Kidney epithelial cell (primary cell): ENCODE measurements at regions not wholly inside any gene's neighbourhood (a gene's known extent, or its start where the extent isn't known, plus 50 kb on each side); places are given as distances from the start of the nearest gene placed in this dataset.

ENCODE experiments used
- DNase-seq: peaks from one replicate; pipeline ENCODE4 v3.0.0-alpha.2; 2010; ENCODE audit warnings: low read depth
- H3K27me3 ChIP-seq: 2 replicates; pipeline ENCODE4 v1.6.0; 2011; ENCODE audit warnings: low read length; ENCODE audit not compliant: control insufficient read depth, insufficient read depth
- H3K36me3 ChIP-seq: 2 replicates; pipeline ENCODE4 v1.5.1; 2011; ENCODE audit warnings: low read length; ENCODE audit not compliant: control insufficient read depth, insufficient read depth
- H3K4me3 ChIP-seq: 2 replicates; pipeline ENCODE4 v1.5.1; 2011; ENCODE audit warnings: low read depth, mild to moderate bottlenecking, control low read depth, low read length
- TF ChIP-seq, protein P1 (sequence below): IDR thresholded peaks from 2 replicates; pipeline ENCODE4 v1.5.1; 2011; ENCODE audit warnings: mild to moderate bottlenecking, moderate library complexity, low read length, control low read depth, inconsistent platforms; ENCODE audit not compliant: insufficient read depth, poor library complexity, severe bottlenecking

- Histone ChIP-seq H3K27me3 (no peaks in the 10 kb centered on the region), H3K4me3 (no peak overlapping the region), H3K36me3 (no peaks in the 10 kb centered on the region)
- TF ChIP-seq, protein P1, sequence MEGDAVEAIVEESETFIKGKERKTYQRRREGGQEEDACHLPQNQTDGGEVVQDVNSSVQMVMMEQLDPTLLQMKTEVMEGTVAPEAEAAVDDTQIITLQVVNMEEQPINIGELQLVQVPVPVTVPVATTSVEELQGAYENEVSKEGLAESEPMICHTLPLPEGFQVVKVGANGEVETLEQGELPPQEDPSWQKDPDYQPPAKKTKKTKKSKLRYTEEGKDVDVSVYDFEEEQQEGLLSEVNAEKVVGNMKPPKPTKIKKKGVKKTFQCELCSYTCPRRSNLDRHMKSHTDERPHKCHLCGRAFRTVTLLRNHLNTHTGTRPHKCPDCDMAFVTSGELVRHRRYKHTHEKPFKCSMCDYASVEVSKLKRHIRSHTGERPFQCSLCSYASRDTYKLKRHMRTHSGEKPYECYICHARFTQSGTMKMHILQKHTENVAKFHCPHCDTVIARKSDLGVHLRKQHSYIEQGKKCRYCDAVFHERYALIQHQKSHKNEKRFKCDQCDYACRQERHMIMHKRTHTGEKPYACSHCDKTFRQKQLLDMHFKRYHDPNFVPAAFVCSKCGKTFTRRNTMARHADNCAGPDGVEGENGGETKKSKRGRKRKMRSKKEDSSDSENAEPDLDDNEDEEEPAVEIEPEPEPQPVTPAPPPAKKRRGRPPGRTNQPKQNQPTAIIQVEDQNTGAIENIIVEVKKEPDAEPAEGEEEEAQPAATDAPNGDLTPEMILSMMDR = no peak
- no peak for DNase-seq
Measured at GRCh38 chr5:86137297-86137696, 480.4 kb upstream of the COX7C start.

- H3K27me3 ChIP-seq = no peaks in the 10 kb centered on the region
- H3K36me3 ChIP-seq = no peaks in the 10 kb centered on the region
- TF ChIP-seq, protein P1 = no peak
- no peak for DNase-seq
- H3K4me3 ChIP-seq = no peak overlapping the region
Measured at GRCh38 chr5:86143837-86144236, 473.9 kb upstream of the COX7C start.

- Histone ChIP-seq H3K27me3 (no peaks in the 10 kb centered on the region), H3K36me3 (no peaks in the 10 kb centered on the region), H3K4me3 (no peak overlapping the region)
- no peak for DNase-seq
- TF ChIP-seq, protein P1 = no peak
Measured at GRCh38 chr5:86152988-86153560, 464.7 kb upstream of the COX7C start.

DNA sequence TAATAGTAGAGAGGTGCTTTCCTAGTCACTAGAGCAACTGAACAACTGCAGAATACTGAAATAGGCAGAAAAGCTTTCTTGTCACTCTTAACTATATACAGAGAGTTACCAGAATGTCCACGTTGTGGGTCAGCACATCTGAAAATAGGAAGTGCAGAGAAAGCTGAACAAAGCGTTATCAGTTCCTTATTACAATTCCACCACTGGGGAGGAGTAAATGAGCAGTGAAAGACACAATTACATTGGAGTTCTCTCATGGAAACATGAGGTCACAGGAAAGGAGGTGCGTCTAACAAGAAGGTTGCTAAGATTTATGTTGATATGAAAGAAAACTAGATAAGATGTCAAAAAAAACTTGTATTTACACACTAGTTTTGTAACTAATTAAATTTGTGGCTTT is 461.9 kb upstream of the COX7C start:
- no peak for DNase-seq
- TF ChIP-seq, protein P1 = no peak
- H3K4me3 ChIP-seq = no peak overlapping the region
- no peaks in the 10 kb centered on the region for H3K36me3 ChIP-seq
- no peaks in the 10 kb centered on the region for H3K27me3 ChIP-seq

- TF ChIP-seq, protein P1 = no peak
- Histone ChIP-seq H3K27me3 (no peaks in the 10 kb centered on the region), H3K4me3 (no peak overlapping the region), H3K36me3 (no peaks in the 10 kb centered on the region)
- no peak for DNase-seq
Measured at GRCh38 chr5:86170194-86170593, 447.5 kb upstream of the COX7C start.

GRCh38 chr5:86175224-86175623 is 442.5 kb upstream of the COX7C start:
- DNase-seq = no peak
- TF ChIP-seq, protein P1 = no peak
- no peaks in the 10 kb centered on the region for H3K27me3 ChIP-seq

More at GRCh38 chr5:86175224-86175623, 442.5 kb upstream of the COX7C start:
- Histone ChIP-seq H3K36me3 (no peaks in the 10 kb centered on the region), H3K4me3 (no peak overlapping the region)
